Astrocyte (in vitro differentiated cells and primary cell): ENCODE measurements at regions not wholly inside any gene's neighbourhood (a gene's known extent, or its start where the extent isn't known, plus 50 kb on each side); places are given as distances from the start of the nearest gene placed in this dataset.
A peak's percentile ranks its signal among the peaks of the same experiment; 100 is the strongest.

Experiments used
- DNase-seq: peaks from one replicate; pipeline ENCODE4 v3.0.0-alpha.2; 2010; ENCODE audit warnings: low read depth
- FAIRE-seq: peaks from 2 replicates; lab custom pipeline; 2011; peaks lifted over from hg19 to GRCh38; lab: Jason Lieb, UNC
- H2AFZ ChIP-seq: 2 replicates; pipeline ENCODE4 v1.6.0; 2012; ENCODE audit warnings: low read depth, low read length, inconsistent platforms
- H3K27ac ChIP-seq: 2 replicates; pipeline ENCODE4 v1.5.1; 2011; ENCODE audit warnings: low read depth, low read length, inconsistent platforms
- H3K27me3 ChIP-seq: 2 replicates; pipeline ENCODE4 v1.6.0; 2011; ENCODE audit warnings: low read length, inconsistent platforms; ENCODE audit not compliant: insufficient read depth
- H3K36me3 ChIP-seq: 2 replicates; pipeline ENCODE4 v1.5.1; 2011; ENCODE audit warnings: low read length, inconsistent platforms; ENCODE audit not compliant: insufficient read depth
- H3K4me1 ChIP-seq: 2 replicates; pipeline ENCODE4 v1.5.1; 2011; ENCODE audit warnings: low read length, inconsistent platforms; ENCODE audit not compliant: insufficient read depth
- H3K4me2 ChIP-seq: 2 replicates; pipeline ENCODE4 v1.6.0; 2012; ENCODE audit warnings: low read length, inconsistent platforms
- H3K4me3 ChIP-seq: 2 replicates; pipeline ENCODE4 v1.5.1; 2011; ENCODE audit warnings: low read depth, mild to moderate bottlenecking, low read length, inconsistent platforms; ENCODE audit not compliant: insufficient read depth
- H3K79me2 ChIP-seq: 2 replicates; pipeline ENCODE4 v1.6.0; 2012; ENCODE audit warnings: mild to moderate bottlenecking, low read length, inconsistent platforms; ENCODE audit not compliant: insufficient read depth
- H3K9ac ChIP-seq: 2 replicates; pipeline ENCODE4 v1.6.0; 2012; ENCODE audit warnings: mild to moderate bottlenecking, low read length, inconsistent platforms
- H3K9me3 ChIP-seq: 2 replicates; pipeline ENCODE4 v1.5.1; 2012; ENCODE audit warnings: low read depth, mild to moderate bottlenecking, low read length, inconsistent platforms; ENCODE audit not compliant: insufficient read depth
- H4K20me1 ChIP-seq: 2 replicates; pipeline ENCODE4 v1.6.0; 2012; ENCODE audit warnings: low read length, inconsistent platforms; ENCODE audit not compliant: insufficient read depth
- H3K27ac Mint-ChIP-seq: one replicate; pipeline ENCODE4 v1.8.0; 2021; ENCODE audit warnings: mild to moderate bottlenecking, mixed read lengths; ENCODE audit not compliant: unreplicated experiment
- H3K27me3 Mint-ChIP-seq: one replicate; pipeline ENCODE4 v1.8.0; 2021; ENCODE audit warnings: low read depth, mixed read lengths; ENCODE audit not compliant: unreplicated experiment
- H3K36me3 Mint-ChIP-seq: one replicate; pipeline ENCODE4 v1.8.0; 2021; ENCODE audit warnings: low read depth, mixed read lengths; ENCODE audit not compliant: unreplicated experiment
- H3K4me1 Mint-ChIP-seq: one replicate; pipeline ENCODE4 v1.8.0; 2021; ENCODE audit warnings: low read depth, mixed read lengths; ENCODE audit not compliant: unreplicated experiment
- H3K4me3 Mint-ChIP-seq: one replicate; pipeline ENCODE4 v1.8.0; 2021; ENCODE audit warnings: mild to moderate bottlenecking, moderate library complexity, mixed read lengths; ENCODE audit not compliant: unreplicated experiment
- H3K9me3 Mint-ChIP-seq: one replicate; pipeline ENCODE4 v1.8.0; 2021; ENCODE audit warnings: mild to moderate bottlenecking, mixed read lengths; ENCODE audit not compliant: unreplicated experiment
- EZH2 ChIP-seq: IDR thresholded peaks from 2 replicates; pipeline ENCODE4 v1.6.1; 2012; ENCODE audit warnings: mild to moderate bottlenecking, low read length, inconsistent platforms; ENCODE audit not compliant: insufficient read depth
- TF ChIP-seq, protein P1 (sequence below): IDR thresholded peaks from 2 replicates; pipeline ENCODE4 v1.5.1; 2011; ENCODE audit warnings: low read depth, mild to moderate bottlenecking, inconsistent platforms, low read length, moderate library complexity; ENCODE audit not compliant: insufficient read depth

GRCh38 chrX:63275127-63275526 lies 76.0 kb downstream of the SPIN4 start:
- H3K79me2 ChIP-seq, result no peaks in the 10 kb centered on the region
- Mint-ChIP-seq H3K4me3 (no peak overlapping the region), H3K36me3 (no peaks in the 10 kb centered on the region), H3K27me3 (no peaks in the 10 kb centered on the region), H3K9me3 (no peaks in the 10 kb centered on the region), H3K4me1 (no peaks in the 10 kb centered on the region), H3K27ac (no peak overlapping the region)
- H4K20me1 ChIP-seq, result no peaks in the 10 kb centered on the region
- H3K4me1 ChIP-seq, result no peaks in the 10 kb centered on the region
- DNase-seq, result no peak
- no peaks in the 10 kb centered on the region for H3K9me3 ChIP-seq
- H3K4me2 ChIP-seq, result no peak overlapping the region
- TF ChIP-seq EZH2, result no peak
- TF ChIP-seq, protein P1, sequence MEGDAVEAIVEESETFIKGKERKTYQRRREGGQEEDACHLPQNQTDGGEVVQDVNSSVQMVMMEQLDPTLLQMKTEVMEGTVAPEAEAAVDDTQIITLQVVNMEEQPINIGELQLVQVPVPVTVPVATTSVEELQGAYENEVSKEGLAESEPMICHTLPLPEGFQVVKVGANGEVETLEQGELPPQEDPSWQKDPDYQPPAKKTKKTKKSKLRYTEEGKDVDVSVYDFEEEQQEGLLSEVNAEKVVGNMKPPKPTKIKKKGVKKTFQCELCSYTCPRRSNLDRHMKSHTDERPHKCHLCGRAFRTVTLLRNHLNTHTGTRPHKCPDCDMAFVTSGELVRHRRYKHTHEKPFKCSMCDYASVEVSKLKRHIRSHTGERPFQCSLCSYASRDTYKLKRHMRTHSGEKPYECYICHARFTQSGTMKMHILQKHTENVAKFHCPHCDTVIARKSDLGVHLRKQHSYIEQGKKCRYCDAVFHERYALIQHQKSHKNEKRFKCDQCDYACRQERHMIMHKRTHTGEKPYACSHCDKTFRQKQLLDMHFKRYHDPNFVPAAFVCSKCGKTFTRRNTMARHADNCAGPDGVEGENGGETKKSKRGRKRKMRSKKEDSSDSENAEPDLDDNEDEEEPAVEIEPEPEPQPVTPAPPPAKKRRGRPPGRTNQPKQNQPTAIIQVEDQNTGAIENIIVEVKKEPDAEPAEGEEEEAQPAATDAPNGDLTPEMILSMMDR, result peak; percentile 19
- peak; percentile 95 for FAIRE-seq
- no peak overlapping the region for H3K27ac ChIP-seq
- no peaks in the 10 kb centered on the region for H3K36me3 ChIP-seq
- H3K9ac ChIP-seq, result no peak overlapping the region
- no peaks in the 10 kb centered on the region for H3K27me3 ChIP-seq
- H2AFZ ChIP-seq, result no peak overlapping the region
- H3K4me3 ChIP-seq, result no peak overlapping the region

- FAIRE-seq, result no peak
- Histone ChIP-seq H3K9ac (no peak overlapping the region), H4K20me1 (no peaks in the 10 kb centered on the region), H3K27ac (no peak overlapping the region), H2AFZ (no peak overlapping the region), H3K79me2 (no peaks in the 10 kb centered on the region), H3K4me2 (no peak overlapping the region), H3K4me3 (no peak overlapping the region), H3K9me3 (no peaks in the 10 kb centered on the region), H3K27me3 (no peaks in the 10 kb centered on the region), H3K4me1 (no peaks in the 10 kb centered on the region), H3K36me3 (no peaks in the 10 kb centered on the region)
- Mint-ChIP-seq H3K4me3 (no peak overlapping the region), H3K4me1 (no peaks in the 10 kb centered on the region), H3K27ac (no peak overlapping the region), H3K27me3 (no peaks in the 10 kb centered on the region), H3K9me3 (no peaks in the 10 kb centered on the region), H3K36me3 (no peaks in the 10 kb centered on the region)
- TF ChIP-seq, protein P1, result no peak
- no peak for TF ChIP-seq EZH2
- DNase-seq, result no peak
Measured at GRCh38 chrX:63270873-63271272, 80.3 kb downstream of the SPIN4 start.

DNA sequence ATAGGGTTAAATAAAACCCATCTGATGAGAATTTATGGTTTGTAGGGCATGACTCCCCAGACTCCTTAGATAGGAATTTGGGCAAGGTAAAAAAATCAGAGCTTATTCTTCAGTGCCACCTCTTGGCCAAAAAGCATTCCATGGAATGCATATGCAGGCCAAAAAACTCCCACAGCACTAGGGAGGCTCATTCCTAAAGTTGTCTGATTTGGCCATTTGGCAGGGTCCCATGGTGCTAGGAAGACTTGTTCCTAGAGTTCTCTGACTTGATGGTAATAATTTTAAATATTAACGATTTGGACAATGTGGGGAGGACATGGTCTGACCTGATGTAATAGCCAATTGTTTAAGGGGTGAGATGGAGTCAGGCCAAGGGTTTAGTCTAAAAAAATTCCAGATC lies 93.0 kb downstream of the SPIN4 start:
- Mint-ChIP-seq H3K9me3 (peaks cover 3% of the 10 kb centered on the region), H3K27ac (no peak overlapping the region), H3K4me3 (no peak overlapping the region), H3K27me3 (no peaks in the 10 kb centered on the region), H3K36me3 (no peaks in the 10 kb centered on the region), H3K4me1 (peaks cover 2% of the 10 kb centered on the region)
- no peaks in the 10 kb centered on the region for H3K36me3 ChIP-seq
- no peaks in the 10 kb centered on the region for H3K79me2 ChIP-seq
- no peaks in the 10 kb centered on the region for H3K9me3 ChIP-seq
- no peaks in the 10 kb centered on the region for H4K20me1 ChIP-seq
- no peak overlapping the region for H2AFZ ChIP-seq
- no peak overlapping the region for H3K27ac ChIP-seq
- H3K4me3 ChIP-seq, result no peak overlapping the region
- H3K9ac ChIP-seq, result no peak overlapping the region
- H3K27me3 ChIP-seq, result no peaks in the 10 kb centered on the region
- H3K4me2 ChIP-seq, result no peak overlapping the region
- peak; percentile 4 for DNase-seq
- H3K4me1 ChIP-seq, result no peaks in the 10 kb centered on the region
- FAIRE-seq, result no peak
- TF ChIP-seq EZH2, result no peak
- TF ChIP-seq, protein P1, result no peak
